Naive thymus-derived CD4-positive, alpha-beta T cell (primary cell): ENCODE measurements at regions not wholly inside any gene's neighbourhood (a gene's known extent, or its start where the extent isn't known, plus 50 kb on each side); places are given as distances from the start of the nearest gene placed in this dataset.

Source experiments
- ATAC-seq: fragments of 150-1000 bp; cut with Tn5 transposase; 2 replicates; pipeline ENCODE4 v1.10.0; 2021; ENCODE audit warnings: mild to moderate bottlenecking, moderate library complexity
- CTCF ChIA-PET: fragments of 350-600 bp; sonication (Branson Sonifier 250); formaldehyde crosslinking; loops from one replicate; lab custom pipeline; 2021; ENCODE audit warnings: antibody characterized with exemption; lab: Charles Lee
- POLR2A ChIA-PET: fragments of 350-600 bp; sonication (Branson Sonifier 250); formaldehyde crosslinking; loops from one replicate; lab custom pipeline; 2021; ENCODE audit warnings: antibody characterized with exemption, inconsistent platforms; lab: Charles Lee
- DNase-seq, 9 donors: peaks; one replicate each; pipeline versions ENCODE4 v3.0.0 to v3.0.0-alpha.2; 2020 to 2022; ENCODE audit warnings: mixed read lengths in 1 of 9
- H3K27ac ChIP-seq: one replicate; pipeline ENCODE4 v1.7.0; 2013; ENCODE audit warnings: mild to moderate bottlenecking, low read depth, low read length, moderate library complexity
- H3K27me3 ChIP-seq, 2 donors: one replicate each; pipeline ENCODE4 v1.7.0; 2013; ENCODE audit warnings: low read length in 2 of 2, mild to moderate bottlenecking in 2 of 2, moderate library complexity in 2 of 2; ENCODE audit not compliant: control insufficient read depth in 2 of 2, insufficient read depth in 2 of 2
- H3K36me3 ChIP-seq, 3 experiments: 1 replicate in 2 of 3; 2 replicates in 1 of 3; pipeline ENCODE4 v1.7.0; 2013; ENCODE audit warnings: low read length in 3 of 3, mild to moderate bottlenecking in 3 of 3, moderate library complexity in 1 of 3; ENCODE audit not compliant: insufficient read depth in 3 of 3, control insufficient read depth in 2 of 3
- H3K4me1 ChIP-seq, 2 donors: one replicate each; pipeline ENCODE4 v1.7.0; 2013; ENCODE audit warnings: low read length in 2 of 2, mild to moderate bottlenecking in 2 of 2, moderate library complexity in 1 of 2; ENCODE audit not compliant: control insufficient read depth in 2 of 2, insufficient read depth in 2 of 2
- H3K4me3 ChIP-seq: 2 replicates; pipeline ENCODE4 v1.7.0; 2013; ENCODE audit warnings: mild to moderate bottlenecking, low read length
- H3K9me3 ChIP-seq, 3 experiments: 1 replicate in 2 of 3; 2 replicates in 1 of 3; pipeline ENCODE4 v1.7.0; 2013; ENCODE audit warnings: low read length in 3 of 3; ENCODE audit not compliant: control insufficient read depth in 2 of 3
- H3K27ac Mint-ChIP-seq, 9 donors: one replicate each; pipeline ENCODE4 v1.8.0; 2020 to 2022; ENCODE audit warnings: mixed read lengths in 9 of 9, mild to moderate bottlenecking in 8 of 9, moderate library complexity in 5 of 9, inconsistent platforms in 2 of 9
- H3K27me3 Mint-ChIP-seq, 5 donors: one replicate each; pipeline ENCODE4 v1.8.0; 2021 to 2022; ENCODE audit warnings: mixed read lengths in 5 of 5, mild to moderate bottlenecking in 1 of 5
- H3K36me3 Mint-ChIP-seq, 5 donors: one replicate each; pipeline ENCODE4 v1.8.0; 2020 to 2022; ENCODE audit warnings: mixed read lengths in 5 of 5, mild to moderate bottlenecking in 3 of 5, inconsistent platforms in 1 of 5
- H3K4me1 Mint-ChIP-seq, 7 donors: one replicate each; pipeline ENCODE4 v1.8.0; 2020 to 2022; ENCODE audit warnings: mixed read lengths in 7 of 7, mild to moderate bottlenecking in 3 of 7, inconsistent platforms in 1 of 7
- H3K4me3 Mint-ChIP-seq, 10 donors: one replicate each; pipeline ENCODE4 v1.8.0; 2020 to 2022; ENCODE audit warnings: mild to moderate bottlenecking in 10 of 10, mixed read lengths in 10 of 10, moderate library complexity in 6 of 10, inconsistent platforms in 2 of 10
- H3K9me3 Mint-ChIP-seq, 11 donors: one replicate each; pipeline ENCODE4 v1.8.0; 2020 to 2022; ENCODE audit warnings: mixed read lengths in 11 of 11, mild to moderate bottlenecking in 4 of 11, inconsistent platforms in 1 of 11, moderate library complexity in 1 of 11
- intact Hi-C, 2 donors: fragments of 100-400 bp; cut with micrococcal nuclease; formaldehyde crosslinking; loops; one replicate each; pipeline ENCODE4 v1.15.1; 2023

GRCh38 chr18:44198612-44199284 is 481.9 kb upstream of the SETBP1 start:
- Mint-ChIP-seq H3K27ac (no peak overlapping the region), H3K9me3 (peaks cover 0 to 25% (median 6%) of the 10 kb centered on the region in 11 donors), H3K4me1 (no peaks in the 10 kb centered on the region), H3K36me3 (peaks cover 0 to 5% (median 0%) of the 10 kb centered on the region in 5 donors), H3K27me3 (no peaks in the 10 kb centered on the region), H3K4me3 (no peak overlapping the region)
- Histone ChIP-seq H3K27me3 (no peaks in the 10 kb centered on the region), H3K27ac (no peak overlapping the region), H3K36me3 (no peaks in the 10 kb centered on the region), H3K9me3 (no peaks in the 10 kb centered on the region), H3K4me3 (no peak overlapping the region), H3K4me1 (no peaks in the 10 kb centered on the region)
- no peak for DNase-seq
- CTCF ChIA-PET = no interaction called here
- POLR2A ChIA-PET = interaction anchor here (0.6 kb wide), 1 partner anchor 12 kb away, joined by 4 read pairs; no protein-coding TSS in a partner anchor
- no peak for ATAC-seq
- intact Hi-C loops = no loop called here

DNA sequence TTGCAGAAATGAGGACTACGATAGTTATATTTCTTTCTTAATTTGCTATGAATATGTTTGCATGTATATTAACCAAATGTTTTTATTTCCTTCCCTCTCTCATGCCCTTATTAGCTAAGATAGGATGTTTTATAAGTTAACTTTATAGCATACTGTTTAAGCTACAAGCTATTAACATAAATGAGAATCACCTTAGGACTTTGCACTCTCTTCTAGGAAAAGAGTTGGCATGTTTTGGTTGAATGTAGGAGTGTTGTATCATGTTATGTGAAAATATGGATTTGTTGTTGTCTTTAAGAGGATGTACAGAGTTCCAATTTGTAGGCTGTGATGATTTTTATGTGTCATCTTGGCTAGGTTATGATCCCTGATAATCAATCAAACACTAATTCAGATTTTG is 467.4 kb upstream of the SETBP1 start:
- Histone ChIP-seq H3K4me1 (no peaks in the 10 kb centered on the region), H3K27me3 (no peaks in the 10 kb centered on the region), H3K36me3 (no peaks in the 10 kb centered on the region), H3K27ac (no peak overlapping the region), H3K4me3 (no peak overlapping the region), H3K9me3 (no peaks in the 10 kb centered on the region)
- no peak overlapping the region for H3K27ac Mint-ChIP-seq
- no peaks in the 10 kb centered on the region for H3K4me1 Mint-ChIP-seq
- ATAC-seq (no peak), DNase-seq (no peak)
- CTCF ChIA-PET = no interaction called here
- no peaks in the 10 kb centered on the region for H3K36me3 Mint-ChIP-seq
- no peak overlapping the region for H3K4me3 Mint-ChIP-seq
- peaks cover 0 to 11% (median 6%) of the 10 kb centered on the region in 11 donors for H3K9me3 Mint-ChIP-seq
- intact Hi-C loops = no loop called here
- POLR2A ChIA-PET = no interaction called here
- no peaks in the 10 kb centered on the region for H3K27me3 Mint-ChIP-seq

GRCh38 chr18:44214396-44214795 is 466.3 kb upstream of the SETBP1 start:
- no peaks in the 10 kb centered on the region for H3K4me1 Mint-ChIP-seq
- H3K9me3 ChIP-seq = no peaks in the 10 kb centered on the region
- no peaks in the 10 kb centered on the region for H3K4me1 ChIP-seq
- DNase-seq = no peak
- H3K36me3 Mint-ChIP-seq = no peaks in the 10 kb centered on the region
- H3K27me3 ChIP-seq = no peaks in the 10 kb centered on the region
- no peak overlapping the region for H3K4me3 ChIP-seq
- ATAC-seq = no peak
- no peak overlapping the region for H3K4me3 Mint-ChIP-seq
- CTCF ChIA-PET = no interaction called here
- POLR2A ChIA-PET = no interaction called here
- no peak overlapping the region for H3K27ac ChIP-seq
- no peak overlapping the region for H3K27ac Mint-ChIP-seq
- intact Hi-C loops = no loop called here
- H3K9me3 Mint-ChIP-seq = peaks cover 0 to 9% (median 3%) of the 10 kb centered on the region in 11 donors
- no peaks in the 10 kb centered on the region for H3K27me3 Mint-ChIP-seq
- no peaks in the 10 kb centered on the region for H3K36me3 ChIP-seq

DNA sequence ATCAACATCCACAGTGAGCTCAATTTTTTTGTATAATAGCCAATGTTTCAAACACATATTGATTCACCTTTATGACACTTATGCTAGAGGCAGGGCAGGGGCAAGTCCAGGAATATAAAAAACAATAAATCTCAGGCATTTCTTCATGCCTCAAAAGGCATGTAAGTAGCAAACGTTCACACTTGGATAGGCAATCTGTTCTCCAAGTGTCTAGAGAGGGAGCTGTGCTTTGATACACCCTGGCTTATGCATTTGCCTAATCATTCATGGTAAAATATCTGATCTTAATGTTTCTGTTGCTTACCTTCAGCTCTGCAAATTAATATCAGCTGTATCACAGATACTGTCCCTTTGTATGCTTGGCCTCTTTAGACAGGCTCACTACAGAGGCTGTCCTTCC is 464.5 kb upstream of the SETBP1 start:
- Mint-ChIP-seq H3K4me3 (no peak overlapping the region), H3K27ac (no peak overlapping the region), H3K27me3 (no peaks in the 10 kb centered on the region), H3K9me3 (peaks cover 0 to 10% (median 4%) of the 10 kb centered on the region in 11 donors), H3K4me1 (no peaks in the 10 kb centered on the region), H3K36me3 (no peaks in the 10 kb centered on the region)
- POLR2A ChIA-PET = no interaction called here
- CTCF ChIA-PET = no interaction called here
- DNase-seq (no peak), ATAC-seq (no peak)
- H3K4me1 ChIP-seq = no peaks in the 10 kb centered on the region
- H3K27ac ChIP-seq = no peak overlapping the region
- no peak overlapping the region for H3K4me3 ChIP-seq
- H3K9me3 ChIP-seq = no peaks in the 10 kb centered on the region
- intact Hi-C loops = no loop called here
- no peaks in the 10 kb centered on the region for H3K27me3 ChIP-seq
- H3K36me3 ChIP-seq = no peaks in the 10 kb centered on the region

DNA sequence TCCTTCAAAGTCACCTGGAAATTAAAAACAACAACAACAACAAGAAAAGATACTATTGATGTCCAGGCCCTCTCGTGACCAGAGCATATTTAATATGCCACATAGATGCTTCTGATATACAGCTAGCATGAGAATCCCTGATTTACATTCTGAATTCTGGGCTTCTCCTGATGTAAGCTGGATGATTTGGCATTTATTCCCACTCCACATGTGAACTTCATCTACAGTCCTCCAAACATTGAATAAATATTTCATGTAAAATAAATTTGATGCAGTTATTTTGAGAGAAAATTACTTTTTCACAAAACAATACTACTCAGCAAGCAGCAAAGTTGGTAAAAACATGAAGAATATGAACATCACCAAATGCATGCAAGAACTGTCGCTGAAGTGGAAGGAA is 453.2 kb upstream of the SETBP1 start:
- H3K9me3 ChIP-seq = no peaks in the 10 kb centered on the region
- no peak for ATAC-seq
- Mint-ChIP-seq H3K36me3 (no peaks in the 10 kb centered on the region), H3K4me1 (no peaks in the 10 kb centered on the region), H3K27me3 (no peaks in the 10 kb centered on the region), H3K9me3 (peaks cover 0 to 23% (median 3%) of the 10 kb centered on the region in 11 donors), H3K4me3 (no peak overlapping the region), H3K27ac (no peak overlapping the region)
- intact Hi-C loops = no loop called here
- H3K4me3 ChIP-seq = no peak overlapping the region
- DNase-seq = no peak
- H3K27me3 ChIP-seq = no peaks in the 10 kb centered on the region
- no peaks in the 10 kb centered on the region for H3K36me3 ChIP-seq
- H3K4me1 ChIP-seq = no peaks in the 10 kb centered on the region
- CTCF ChIA-PET = no interaction called here
- no peak overlapping the region for H3K27ac ChIP-seq
- POLR2A ChIA-PET = no interaction called here

DNA sequence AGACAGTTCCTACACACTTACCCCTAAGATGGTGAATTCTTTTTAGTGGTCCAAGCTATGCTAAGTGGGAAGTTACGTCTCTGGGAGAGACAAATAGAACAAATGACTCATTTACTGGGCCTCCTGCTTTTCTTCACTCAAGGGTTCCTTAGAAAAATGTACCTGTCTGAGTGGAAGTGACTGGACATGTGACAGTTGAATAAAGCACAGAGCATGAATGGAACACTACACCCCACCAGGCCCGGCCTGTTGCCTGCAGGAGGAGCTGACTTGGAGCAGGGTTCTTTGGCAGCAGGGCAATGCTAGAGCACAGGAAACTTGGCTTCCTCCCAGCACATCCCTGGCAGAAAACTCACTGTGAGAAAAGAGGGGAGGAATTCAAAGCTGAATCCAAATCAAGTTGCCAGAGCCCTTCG is 451.0 kb upstream of the SETBP1 start:
- DNase-seq (no peak), ATAC-seq (no peak)
- Mint-ChIP-seq H3K36me3 (no peaks in the 10 kb centered on the region), H3K27me3 (no peaks in the 10 kb centered on the region), H3K9me3 (peaks cover 0 to 16% (median 5%) of the 10 kb centered on the region in 11 donors), H3K4me1 (no peaks in the 10 kb centered on the region), H3K27ac (no peak overlapping the region), H3K4me3 (no peak overlapping the region)
- H3K27ac ChIP-seq = no peak overlapping the region
- ChIA-PET POLR2A (no interaction called here), CTCF (no interaction called here)
- no peaks in the 10 kb centered on the region for H3K9me3 ChIP-seq
- intact Hi-C loops = no loop called here
- no peak overlapping the region for H3K4me3 ChIP-seq
- no peaks in the 10 kb centered on the region for H3K36me3 ChIP-seq
- H3K27me3 ChIP-seq = no peaks in the 10 kb centered on the region
- H3K4me1 ChIP-seq = no peaks in the 10 kb centered on the region

DNA sequence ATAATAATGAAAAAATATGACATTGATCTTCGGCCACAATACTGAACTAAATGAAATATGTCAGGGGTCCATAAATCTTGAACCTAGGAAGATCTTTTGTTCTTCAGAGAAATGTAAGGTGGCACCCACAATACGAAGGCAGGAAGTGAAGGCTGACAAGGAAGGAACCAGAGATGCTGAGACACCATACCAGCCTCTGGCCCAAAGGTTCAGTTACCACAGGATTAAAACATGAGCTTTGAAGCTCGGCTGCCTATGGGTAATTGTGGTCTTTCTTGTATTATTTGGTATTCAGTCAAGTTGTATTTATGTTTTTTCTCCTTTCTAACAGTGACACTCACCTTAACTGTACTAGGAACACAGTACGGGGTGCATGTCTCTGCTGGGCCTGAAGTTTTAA is 448.8 kb upstream of the SETBP1 start:
- Histone ChIP-seq H3K4me1 (no peaks in the 10 kb centered on the region), H3K36me3 (no peaks in the 10 kb centered on the region), H3K9me3 (no peaks in the 10 kb centered on the region), H3K27ac (no peak overlapping the region), H3K4me3 (no peak overlapping the region), H3K27me3 (no peaks in the 10 kb centered on the region)
- CTCF ChIA-PET = no interaction called here
- DNase-seq = no peak
- intact Hi-C loops = no loop called here
- Mint-ChIP-seq H3K4me3 (no peak overlapping the region), H3K4me1 (no peaks in the 10 kb centered on the region), H3K9me3 (peaks cover 0 to 9% (median 3%) of the 10 kb centered on the region in 11 donors), H3K27me3 (no peaks in the 10 kb centered on the region), H3K27ac (no peak overlapping the region), H3K36me3 (no peaks in the 10 kb centered on the region)
- POLR2A ChIA-PET = no interaction called here
- no peak for ATAC-seq
